OCI-LY7 (cell line): ENCODE measurements at regions not wholly inside any gene's neighbourhood (a gene's known extent, or its start where the extent isn't known, plus 50 kb on each side); places are given as distances from the start of the nearest gene placed in this dataset.

Source experiments
- BruUV-seq: library from RNA; stranded (reverse); fragments of 400-500 nt; replicated peaks from 2 replicates; lab custom pipeline; 2021; lab: Mats Ljungman, UMichigan
- CTCF ChIA-PET: fragments of 300-600 bp; sonication (Branson Sonifier 250); formaldehyde crosslinking; loops from one replicate; lab custom pipeline; 2022; ENCODE audit warnings: antibody characterized with exemption; ENCODE audit not compliant: unreplicated experiment; lab: Charles Lee
- POLR2A ChIA-PET: fragments of 300-600 bp; sonication (Branson Sonifier 250); formaldehyde crosslinking; loops from one replicate; lab custom pipeline; 2022; ENCODE audit warnings: antibody characterized with exemption; lab: Charles Lee
- DNase-seq: peaks from one replicate; pipeline ENCODE4 v3.0.0-alpha.2; 2015; ENCODE audit warnings: low spot score
- H2AFZ ChIP-seq: fragments of 200-600 bp; sonication (generic), shearing (Covaris generic); 2 replicates; pipeline ENCODE4 v1.6.1; 2014; ENCODE audit warnings: mild to moderate bottlenecking, antibody characterized with exemption, low read length, moderate library complexity
- H3K27ac ChIP-seq: fragments of 200-600 bp; sonication (generic); 2 replicates; pipeline ENCODE4 v1.5.1; 2014; ENCODE audit warnings: mixed run types, low read depth, mild to moderate bottlenecking, moderate library complexity, low read length, inconsistent platforms; ENCODE audit not compliant: poor library complexity, severe bottlenecking
- H3K36me3 ChIP-seq: fragments of 200-600 bp; sonication (generic); 2 replicates; pipeline ENCODE4 v1.6.1; 2014; ENCODE audit warnings: mild to moderate bottlenecking, antibody characterized with exemption, low read length, moderate library complexity, mixed read lengths; ENCODE audit not compliant: insufficient read depth
- H3K4me1 ChIP-seq: fragments of 200-600 bp; sonication (generic); 2 replicates; pipeline ENCODE4 v1.5.1; 2014; ENCODE audit warnings: mild to moderate bottlenecking, low read length; ENCODE audit not compliant: insufficient read depth, poor library complexity, severe bottlenecking
- H3K4me2 ChIP-seq: fragments of 200-600 bp; sonication (generic); 2 replicates; pipeline ENCODE4 v1.6.1; 2014; ENCODE audit warnings: mild to moderate bottlenecking, low read length
- H3K4me3 ChIP-seq: fragments of 200-600 bp; sonication (generic); 2 replicates; pipeline ENCODE4 v1.5.1; 2014; ENCODE audit warnings: mild to moderate bottlenecking, low read depth, low read length; ENCODE audit not compliant: poor library complexity, severe bottlenecking
- H3K79me2 ChIP-seq: fragments of 200-600 bp; sonication (generic); 2 replicates; pipeline ENCODE4 v1.6.1; 2016; ENCODE audit warnings: low read depth, mild to moderate bottlenecking, low read length, moderate library complexity, mixed read lengths; ENCODE audit not compliant: insufficient read depth
- H3K9me2 ChIP-seq: fragments of 200-600 bp; sonication (generic); 2 replicates; pipeline ENCODE4 v1.6.1; 2016; ENCODE audit warnings: mild to moderate bottlenecking, low read length, mixed read lengths; ENCODE audit not compliant: insufficient read depth
- H3K9me3 ChIP-seq: fragments of 200-600 bp; sonication (generic); 2 replicates; pipeline ENCODE4 v1.6.1; 2014; ENCODE audit warnings: mild to moderate bottlenecking, mixed run types, low read length, mixed read lengths
- H4K20me1 ChIP-seq: fragments of 200-600 bp; sonication (generic); 2 replicates; pipeline ENCODE4 v1.6.1; 2014; ENCODE audit warnings: mild to moderate bottlenecking, antibody characterized with exemption, low read length, moderate library complexity, mixed read lengths; ENCODE audit not compliant: insufficient read depth
- CTCF ChIP-seq: fragments of 200-600 bp; sonication (generic); conservative IDR thresholded peaks from 2 replicates; pipeline ENCODE4 v1.5.1; 2014; ENCODE audit warnings: mild to moderate bottlenecking, antibody characterized with exemption, low read length, moderate library complexity, mixed read lengths
- EZH2phosphoT487 ChIP-seq: fragments of 200-600 bp; sonication (generic); IDR thresholded peaks from 2 replicates; pipeline ENCODE4 v1.6.1; 2018; ENCODE audit warnings: low read depth, borderline replicate concordance, mild to moderate bottlenecking, mixed run types, antibody characterized with exemption, low read length, moderate library complexity, mixed read lengths
- intact Hi-C: fragments of 100-400 bp; cut with micrococcal nuclease; formaldehyde crosslinking; loops from one replicate; pipeline ENCODE4 v1.10.0; 2022; ENCODE audit not compliant: unreplicated experiment

GRCh38 chr12:58302487-58303011 lies 361.2 kb downstream of the ATP23 start:
- H3K9me2 ChIP-seq = no peaks in the 10 kb centered on the region
- intact Hi-C loops = no loop called here
- no peak overlapping the region for H3K4me2 ChIP-seq
- H3K36me3 ChIP-seq = no peaks in the 10 kb centered on the region
- H3K79me2 ChIP-seq = no peaks in the 10 kb centered on the region
- BruUV-seq = no TSS peak
- TF ChIP-seq CTCF (peak; percentile 31; the same call in 1 of the 2 replicates), EZH2phosphoT487 (no peak)
- DNase-seq = peak; percentile 8
- no peak overlapping the region for H3K4me3 ChIP-seq
- no peaks in the 10 kb centered on the region for H3K9me3 ChIP-seq
- H2AFZ ChIP-seq = no peak overlapping the region
- CTCF ChIA-PET = no interaction called here
- no peak overlapping the region for H3K27ac ChIP-seq
- no peaks in the 10 kb centered on the region for H3K4me1 ChIP-seq
- POLR2A ChIA-PET = no interaction called here
- no peaks in the 10 kb centered on the region for H4K20me1 ChIP-seq

GRCh38 chr12:58306266-58307000 lies 365.1 kb downstream of the ATP23 start:
- Histone ChIP-seq H3K9me3 (no peaks in the 10 kb centered on the region), H3K4me3 (no peak overlapping the region), H3K4me1 (no peaks in the 10 kb centered on the region), H2AFZ (no peak overlapping the region), H4K20me1 (no peaks in the 10 kb centered on the region), H3K9me2 (no peaks in the 10 kb centered on the region), H3K27ac (no peak overlapping the region), H3K36me3 (no peaks in the 10 kb centered on the region), H3K79me2 (no peaks in the 10 kb centered on the region), H3K4me2 (no peak overlapping the region)
- TF ChIP-seq EZH2phosphoT487 (no peak), CTCF (no peak)
- DNase-seq = no peak
- BruUV-seq = no TSS peak
- intact Hi-C loops = no loop called here
- CTCF ChIA-PET = no interaction called here
- POLR2A ChIA-PET = interaction anchor here (1.6 kb wide), 1 partner anchor 58 kb away, joined by 3 read pairs; no protein-coding TSS in a partner anchor

- CTCF ChIA-PET = no interaction called here
- Histone ChIP-seq H3K79me2 (no peaks in the 10 kb centered on the region), H4K20me1 (no peaks in the 10 kb centered on the region), H2AFZ (no peak overlapping the region), H3K4me2 (no peak overlapping the region), H3K36me3 (no peaks in the 10 kb centered on the region), H3K27ac (no peak overlapping the region), H3K4me3 (no peak overlapping the region), H3K9me2 (no peaks in the 10 kb centered on the region), H3K9me3 (no peaks in the 10 kb centered on the region), H3K4me1 (no peaks in the 10 kb centered on the region)
- DNase-seq = no peak
- POLR2A ChIA-PET = interaction anchor here (0.6 kb wide), 1 partner anchor 227 kb away, joined by 3 read pairs; no protein-coding TSS in a partner anchor
- intact Hi-C loops = no loop called here
- no peak for TF ChIP-seq EZH2phosphoT487
- no peak for TF ChIP-seq CTCF
- BruUV-seq = no TSS peak
These were observed 368.4 kb downstream of the ATP23 start for GRCh38 chr12:58309806-58310205.
